ENCODE measurements at regions not wholly inside any gene's neighbourhood (a gene's known extent, or its start where the extent isn't known, plus 50 kb on each side); places are given as distances from the start of the nearest gene placed in this dataset.

DNA sequence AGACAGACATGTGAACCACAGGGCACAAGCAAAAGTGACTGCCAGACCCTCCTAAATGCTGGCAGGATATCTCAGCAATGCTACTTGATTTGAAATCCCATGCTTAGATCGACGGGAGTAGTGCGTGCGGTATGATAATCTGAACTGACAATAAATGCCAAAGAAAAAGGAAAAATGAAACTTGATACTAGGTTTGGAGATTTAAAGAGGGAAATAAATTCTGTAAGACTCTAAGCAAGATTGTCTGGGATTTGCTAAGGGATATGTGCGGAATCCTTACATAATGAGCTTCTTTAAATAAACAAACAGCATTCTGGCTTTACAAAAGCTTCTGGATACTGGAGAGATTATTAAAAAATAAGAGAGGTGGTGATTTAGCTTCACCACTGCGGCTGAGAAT is 203.6 kb downstream of the CAAP1 start:
- Histone ChIP-seq H3K4me2 (ENCODE audit: low read length) (no peak overlapping the region), H3K27me3 (ENCODE audit: control insufficient read depth, low read length) (no peaks in the 10 kb centered on the region), H3K9me2 (replicated peaks; ENCODE audit: control insufficient read depth, low read length) (no peaks in the 10 kb centered on the region), H3F3A (ENCODE audit: control insufficient read depth, insufficient read depth) (no peaks in the 10 kb centered on the region), H3K4me1 (ENCODE audit: control insufficient read depth, low read length) (no peaks in the 10 kb centered on the region), H3K4me3 (ENCODE audit: low read length) (no peak overlapping the region), H4K20me1 (ENCODE audit: control insufficient read depth, insufficient read depth, low read depth, low read length) (no peaks in the 10 kb centered on the region), H3K36me3 (ENCODE audit: control insufficient read depth, low read length) (no peaks in the 10 kb centered on the region), H3K9me3 (ENCODE audit: control insufficient read depth, insufficient read depth, low read length) (no peaks in the 10 kb centered on the region), H3K27ac (ENCODE audit: low read depth, low read length) (no peak overlapping the region), H3K79me2 (ENCODE audit: control insufficient read depth, low read length) (no peaks in the 10 kb centered on the region)
- TF ChIP-seq CTCF (IDR thresholded peaks at IDR 0.05; ENCODE audit: low read depth, low read length, poor library complexity, severe bottlenecking): no peak
- no peak for TF ChIP-seq EZH2phosphoT487 (IDR thresholded peaks at IDR 0.05; ENCODE audit: borderline replicate concordance, low read length)

- Histone ChIP-seq H3K4me2 (ENCODE audit: low read length) (no peak overlapping the region), H4K20me1 (ENCODE audit: control insufficient read depth, insufficient read depth, low read depth, low read length) (no peaks in the 10 kb centered on the region), H3K9me2 (replicated peaks; ENCODE audit: control insufficient read depth, low read length) (no peaks in the 10 kb centered on the region), H3K9me3 (ENCODE audit: control insufficient read depth, insufficient read depth, low read length) (no peaks in the 10 kb centered on the region), H3K4me1 (ENCODE audit: control insufficient read depth, low read length) (no peaks in the 10 kb centered on the region), H3K27me3 (ENCODE audit: control insufficient read depth, low read length) (no peaks in the 10 kb centered on the region), H3K36me3 (ENCODE audit: control insufficient read depth, low read length) (no peaks in the 10 kb centered on the region), H3K27ac (ENCODE audit: low read depth, low read length) (no peak overlapping the region), H3F3A (ENCODE audit: control insufficient read depth, insufficient read depth) (no peaks in the 10 kb centered on the region), H3K4me3 (ENCODE audit: low read length) (no peak overlapping the region), H3K79me2 (ENCODE audit: control insufficient read depth, low read length) (no peaks in the 10 kb centered on the region)
- TF ChIP-seq EZH2phosphoT487 (IDR thresholded peaks at IDR 0.05; ENCODE audit: borderline replicate concordance, low read length) (no peak), CTCF (IDR thresholded peaks at IDR 0.05; ENCODE audit: low read depth, low read length, poor library complexity, severe bottlenecking) (no peak)
Observed at GRCh38 chr9:26687421-26687820, 205.2 kb downstream of the CAAP1 start.

- Histone ChIP-seq H3K27me3 (ENCODE audit: control insufficient read depth, low read length) (no peaks in the 10 kb centered on the region), H3K4me2 (ENCODE audit: low read length) (no peak overlapping the region), H3K4me3 (ENCODE audit: low read length) (no peak overlapping the region), H4K20me1 (ENCODE audit: control insufficient read depth, insufficient read depth, low read depth, low read length) (no peaks in the 10 kb centered on the region), H3F3A (ENCODE audit: control insufficient read depth, insufficient read depth) (no peaks in the 10 kb centered on the region), H3K4me1 (ENCODE audit: control insufficient read depth, low read length) (no peaks in the 10 kb centered on the region), H3K36me3 (ENCODE audit: control insufficient read depth, low read length) (no peaks in the 10 kb centered on the region), H3K79me2 (ENCODE audit: control insufficient read depth, low read length) (no peaks in the 10 kb centered on the region), H3K27ac (ENCODE audit: low read depth, low read length) (no peak overlapping the region), H3K9me2 (replicated peaks; ENCODE audit: control insufficient read depth, low read length) (no peaks in the 10 kb centered on the region), H3K9me3 (ENCODE audit: control insufficient read depth, insufficient read depth, low read length) (no peaks in the 10 kb centered on the region)
- no peak for TF ChIP-seq CTCF (IDR thresholded peaks at IDR 0.05; ENCODE audit: low read depth, low read length, poor library complexity, severe bottlenecking)
- TF ChIP-seq EZH2phosphoT487 (IDR thresholded peaks at IDR 0.05; ENCODE audit: borderline replicate concordance, low read length): no peak
Observed at GRCh38 chr9:26685818-26686217, 206.8 kb downstream of the CAAP1 start.

DNA sequence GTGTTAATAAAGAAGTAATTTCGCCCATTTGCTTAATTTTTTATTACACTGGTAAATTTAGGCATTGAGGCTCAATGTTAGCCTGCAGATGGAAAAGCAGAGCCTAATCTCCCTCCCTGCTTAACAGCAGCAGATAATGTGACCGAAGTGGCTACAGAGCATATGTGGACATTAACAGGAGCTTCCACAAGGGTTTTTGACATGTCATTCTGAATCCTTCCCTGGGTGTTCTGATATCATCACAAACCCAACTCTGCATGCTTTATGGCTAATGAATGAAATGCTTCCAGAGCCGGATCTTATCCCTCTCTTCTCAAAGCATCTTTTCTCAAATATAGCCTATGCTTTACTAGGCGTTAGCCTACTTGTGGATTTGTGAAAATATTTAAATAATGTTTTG is 208.6 kb downstream of the CAAP1 start:
- TF ChIP-seq EZH2phosphoT487 (IDR thresholded peaks at IDR 0.05; ENCODE audit: borderline replicate concordance, low read length) (no peak), CTCF (IDR thresholded peaks at IDR 0.05; ENCODE audit: low read depth, low read length, poor library complexity, severe bottlenecking) (no peak)
- Histone ChIP-seq H3K36me3 (ENCODE audit: control insufficient read depth, low read length) (no peaks in the 10 kb centered on the region), H3K4me3 (ENCODE audit: low read length) (no peak overlapping the region)

More for the DNA sequence above, 208.6 kb downstream of the CAAP1 start:
- H3F3A ChIP-seq (ENCODE audit: control insufficient read depth, insufficient read depth): no peaks in the 10 kb centered on the region
- H3K79me2 ChIP-seq (ENCODE audit: control insufficient read depth, low read length): no peaks in the 10 kb centered on the region
- H3K27ac ChIP-seq (ENCODE audit: low read depth, low read length): no peak overlapping the region
- H3K4me2 ChIP-seq (ENCODE audit: low read length): no peak overlapping the region
- H3K9me2 ChIP-seq (replicated peaks; ENCODE audit: control insufficient read depth, low read length): no peaks in the 10 kb centered on the region
- no peaks in the 10 kb centered on the region for H3K27me3 ChIP-seq (ENCODE audit: control insufficient read depth, low read length)
- H3K9me3 ChIP-seq (ENCODE audit: control insufficient read depth, insufficient read depth, low read length): no peaks in the 10 kb centered on the region
- H4K20me1 ChIP-seq (ENCODE audit: control insufficient read depth, insufficient read depth, low read depth, low read length): no peaks in the 10 kb centered on the region
- no peaks in the 10 kb centered on the region for H3K4me1 ChIP-seq (ENCODE audit: control insufficient read depth, low read length)
